Fibroblast of skin of abdomen (primary cell): ENCODE measurements at regions not wholly inside any gene's neighbourhood (a gene's known extent, or its start where the extent isn't known, plus 50 kb on each side); places are given as distances from the start of the nearest gene placed in this dataset.
"Not testable (repeated sequence)": the region's sequence is repeated elsewhere in the genome, so short reads cannot be mapped to it uniquely, and the experiment has no call there.

Source experiments
- DNase-seq: peaks from one replicate; pipeline ENCODE4 v3.0.0-alpha.2; 2013

DNA sequence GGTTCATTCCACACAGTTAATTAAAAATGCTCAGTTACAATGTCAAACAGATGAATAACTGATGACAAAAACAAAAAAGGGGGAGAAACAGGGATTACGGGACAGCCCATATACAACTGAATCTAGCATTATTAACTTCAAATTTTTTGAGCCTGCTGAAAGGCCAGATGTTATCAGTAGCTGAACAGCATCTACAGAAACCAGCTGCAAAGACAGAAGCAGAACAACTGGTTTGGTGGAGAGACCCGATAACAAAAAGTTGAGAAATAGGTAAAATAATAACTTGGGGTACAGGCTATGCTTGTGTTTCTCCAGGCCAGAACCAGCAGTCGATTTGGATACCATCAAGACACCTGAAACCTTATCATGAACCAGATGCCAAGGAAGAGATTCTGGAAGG is 109.8 kb downstream of the SEPTIN7 start:
- DNase-seq: not testable (repeated sequence)

DNA sequence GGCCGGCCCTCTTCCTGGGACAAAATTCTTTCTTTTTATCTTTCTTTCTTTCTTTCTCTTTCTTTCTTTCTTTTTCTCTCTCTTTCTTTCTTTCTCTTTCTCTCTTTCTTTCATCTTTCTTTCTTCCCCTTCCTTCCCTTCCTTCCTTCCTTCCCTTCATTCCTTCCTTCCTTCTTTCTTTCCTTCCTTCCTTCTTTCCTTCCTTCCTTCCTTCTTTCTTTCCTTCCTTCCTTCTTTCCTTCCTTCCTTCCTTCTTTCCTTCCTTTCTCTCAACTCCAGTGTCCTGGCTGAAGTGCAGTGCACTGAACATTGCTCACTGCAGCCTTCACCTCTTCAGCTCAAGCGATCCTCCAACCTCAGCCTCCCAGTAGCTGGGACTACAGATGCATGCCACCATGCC is 112.5 kb downstream of the SEPTIN7 start:
- not testable (repeated sequence) for DNase-seq

DNA sequence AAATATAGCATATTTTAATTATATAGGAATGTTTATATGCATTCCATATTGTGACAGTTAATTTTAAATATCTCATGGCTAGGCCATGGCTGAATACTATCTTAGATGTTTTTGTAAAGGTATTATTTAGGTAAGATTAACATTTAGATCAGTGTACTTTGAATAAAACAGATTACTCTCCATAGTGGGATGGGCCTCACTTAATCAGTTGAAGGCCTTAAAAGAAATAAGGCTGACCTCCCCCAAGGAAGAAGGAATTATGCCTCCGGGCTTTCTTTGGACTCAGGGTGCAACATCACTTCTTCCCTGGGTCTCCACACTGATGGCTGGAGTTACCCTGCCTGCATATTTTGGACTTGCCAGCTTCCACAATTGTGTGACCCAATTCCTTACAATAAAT is 113.4 kb downstream of the SEPTIN7 start:
- not testable (repeated sequence) for DNase-seq

DNA sequence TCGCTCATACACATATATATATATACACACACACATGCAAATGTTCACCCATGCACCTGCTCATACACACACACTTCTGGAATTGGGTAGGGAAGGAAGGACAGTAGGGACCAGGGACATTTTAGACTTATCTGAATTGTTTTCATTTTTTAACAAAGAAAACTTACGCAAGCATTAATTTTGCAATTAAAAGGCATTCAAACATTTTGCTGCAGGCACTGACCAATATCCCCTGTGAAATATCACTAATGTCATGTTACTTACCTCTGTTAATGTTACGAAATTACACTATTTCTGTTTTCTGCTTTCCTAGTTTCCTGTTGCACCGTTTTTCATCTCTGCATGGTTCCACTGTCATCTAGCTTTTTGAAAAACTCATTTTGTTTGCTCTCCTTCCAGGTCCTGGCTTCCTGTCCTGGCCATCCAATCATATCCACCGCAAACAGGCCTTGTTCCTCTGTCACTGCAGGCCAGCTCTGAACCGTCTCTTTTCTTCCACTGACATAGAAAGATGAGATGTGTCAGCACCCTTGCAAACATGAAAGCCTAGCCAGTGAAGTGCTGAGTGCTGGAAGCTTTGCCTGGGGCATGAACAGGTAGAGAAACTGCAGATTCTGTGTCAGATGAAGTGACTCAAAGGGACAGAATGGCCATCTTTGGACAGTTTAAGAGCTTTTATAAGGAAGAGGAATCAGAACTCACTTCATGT is 114.5 kb downstream of the SEPTIN7 start:
- DNase-seq: not testable (repeated sequence)

DNA sequence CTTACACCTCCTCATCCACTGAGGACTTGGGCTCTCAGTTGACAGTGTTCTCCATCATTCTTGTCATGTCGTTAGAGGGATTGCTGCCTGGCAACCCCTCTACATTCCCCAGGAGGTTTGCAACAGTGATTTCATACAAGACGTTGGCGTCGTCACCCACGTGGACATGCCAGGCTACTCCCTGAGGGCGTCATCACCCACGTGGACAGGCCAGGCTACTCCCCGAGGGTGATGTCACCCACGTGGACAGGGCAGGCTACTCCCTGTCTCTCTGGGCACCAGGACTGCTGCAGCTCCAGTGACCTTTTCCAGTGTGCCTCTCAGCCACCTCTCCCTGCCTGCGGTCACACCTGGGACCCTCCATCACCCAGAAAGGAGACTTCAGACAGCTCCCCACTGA is 117.4 kb downstream of the SEPTIN7 start:
- DNase-seq: not testable (repeated sequence)

DNA sequence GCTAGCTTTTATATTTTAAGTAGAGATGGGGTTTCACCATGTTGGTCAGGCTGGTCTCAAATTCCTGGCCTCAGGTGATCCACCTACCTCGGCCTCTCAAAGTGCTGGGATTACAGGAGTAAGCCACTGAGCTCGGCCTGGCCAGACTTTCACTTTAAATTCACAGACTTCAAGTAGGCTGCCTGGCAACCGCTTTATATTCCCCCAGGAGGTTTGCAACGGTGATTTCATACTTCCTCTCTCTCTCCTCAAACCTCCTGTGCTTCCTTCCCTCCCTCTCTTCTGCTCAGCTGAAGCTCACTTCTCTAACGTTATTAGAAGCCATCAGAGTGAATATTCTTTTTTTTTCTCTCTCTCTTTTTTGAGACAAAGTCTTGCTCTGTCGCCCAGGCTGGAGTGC is 118.8 kb downstream of the SEPTIN7 start:
- DNase-seq: peak; percentile 4

DNA sequence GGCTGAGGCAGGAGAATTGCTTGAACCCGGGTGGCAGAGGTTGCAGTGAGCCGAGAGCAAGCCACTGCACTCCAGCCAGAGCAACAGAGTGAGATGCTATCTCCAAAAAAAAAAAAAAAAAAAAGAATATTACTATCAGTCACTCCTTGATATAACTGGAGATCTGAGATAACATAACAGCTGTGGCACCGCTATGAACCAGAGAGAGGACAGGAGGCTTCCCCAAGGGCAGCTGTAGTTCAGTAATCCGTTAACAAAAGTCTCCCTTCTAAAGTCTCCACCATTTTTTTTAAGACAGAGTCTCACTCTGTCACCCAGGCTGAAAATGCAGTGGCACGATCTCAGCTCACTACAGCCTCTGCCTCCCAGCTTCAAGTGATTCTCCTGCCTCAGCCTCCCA is 120.5 kb downstream of the SEPTIN7 start:
- DNase-seq: not testable (repeated sequence)

DNA sequence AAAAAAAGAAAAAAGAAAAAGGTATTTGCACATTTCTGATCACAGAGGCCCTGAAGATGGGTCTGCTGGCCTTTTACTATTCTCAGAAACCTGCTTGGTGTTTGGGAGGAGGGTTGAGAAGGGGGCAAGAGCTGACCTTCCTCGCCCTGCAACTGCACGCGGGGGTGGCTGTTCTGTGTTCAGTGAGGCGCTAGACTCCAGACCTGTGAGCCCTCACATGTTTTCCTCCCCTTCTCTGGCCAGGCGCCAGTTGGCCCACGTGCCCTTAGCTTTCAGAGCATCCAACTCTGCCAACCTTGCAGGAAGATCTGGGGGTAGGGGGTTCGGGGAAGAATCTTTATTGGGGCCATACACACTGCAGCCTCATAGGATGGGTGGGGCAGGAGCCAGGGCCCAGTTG is 123.8 kb downstream of the SEPTIN7 start:
- not testable (repeated sequence) for DNase-seq

DNA sequence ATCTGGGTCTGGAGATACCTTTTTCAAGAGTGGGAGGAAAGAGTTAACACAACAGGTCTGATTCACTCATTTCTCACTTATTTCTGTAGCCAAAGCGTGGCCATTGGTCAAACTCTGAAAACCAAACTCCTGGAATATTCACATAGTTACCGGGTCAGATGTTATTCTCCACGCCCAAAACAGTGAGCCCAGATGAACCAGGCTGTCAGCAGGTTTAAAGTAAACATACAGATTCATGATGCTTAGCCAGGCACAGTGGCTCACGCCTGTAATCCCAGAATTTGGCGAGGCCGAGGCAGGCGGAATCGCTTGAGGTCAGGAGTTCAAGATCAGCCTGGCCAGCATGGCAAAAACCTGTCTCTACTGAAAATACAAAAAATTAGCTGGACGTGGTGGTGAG is 126.1 kb downstream of the SEPTIN7 start:
- not testable (repeated sequence) for DNase-seq

DNA sequence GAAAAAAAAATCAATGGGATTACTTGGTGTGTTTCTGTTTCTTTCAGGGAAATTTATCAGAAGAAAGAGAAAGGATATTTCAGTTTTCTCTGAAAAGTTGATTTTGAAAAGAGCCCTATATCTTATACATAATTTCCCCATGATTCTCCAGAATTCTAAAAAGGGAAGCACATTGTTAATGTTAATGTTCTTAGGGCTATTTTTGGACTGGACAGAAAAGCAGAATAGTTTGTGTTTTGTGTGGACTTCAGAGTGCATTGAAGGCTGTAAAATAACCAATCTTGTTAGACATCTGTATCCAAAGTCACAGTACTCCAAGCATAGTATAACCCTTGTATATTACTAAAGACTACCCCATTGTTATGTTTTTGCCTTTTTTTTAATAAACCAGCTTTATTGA is 130.3 kb downstream of the SEPTIN7 start:
- DNase-seq: not testable (repeated sequence)

DNA sequence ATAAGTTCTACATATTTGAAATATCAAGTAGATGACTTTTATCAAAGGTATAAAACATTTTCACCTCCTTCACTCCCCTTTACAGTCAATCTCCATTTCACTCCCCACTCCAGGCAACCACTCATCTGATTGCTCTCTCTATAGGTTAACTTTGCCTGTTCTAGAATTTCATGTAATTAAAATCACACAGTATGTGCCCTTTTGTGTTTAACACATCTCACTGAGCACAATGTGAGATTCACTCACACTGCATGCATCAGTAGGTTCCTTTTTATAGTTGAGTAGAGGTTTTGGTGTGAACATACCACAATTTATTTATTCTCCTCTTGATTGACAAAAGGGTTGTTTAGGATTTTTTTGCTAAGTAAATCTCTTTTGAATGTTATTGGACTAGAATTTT is 130.7 kb downstream of the SEPTIN7 start:
- DNase-seq: not testable (repeated sequence)

DNA sequence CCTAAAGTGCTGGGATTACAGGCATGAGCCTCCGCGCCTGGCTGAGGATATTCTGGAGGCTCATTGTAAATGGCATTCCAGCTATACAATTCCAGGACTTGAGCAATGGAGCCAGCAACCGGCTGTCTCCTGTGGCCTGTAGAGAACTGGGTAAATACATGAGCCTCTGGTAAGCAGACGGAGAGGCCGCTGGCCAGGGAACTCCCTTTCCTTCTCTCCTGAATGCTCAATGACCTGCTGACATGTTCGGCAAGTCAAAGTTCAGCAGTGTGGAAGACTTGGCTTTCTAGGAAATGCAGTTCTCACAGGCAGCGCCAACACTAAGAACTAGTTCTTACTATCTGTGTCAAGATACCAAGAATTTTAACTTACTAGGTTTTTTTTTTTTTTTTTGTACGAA is 139.8 kb downstream of the SEPTIN7 start:
- not testable (repeated sequence) for DNase-seq

DNA sequence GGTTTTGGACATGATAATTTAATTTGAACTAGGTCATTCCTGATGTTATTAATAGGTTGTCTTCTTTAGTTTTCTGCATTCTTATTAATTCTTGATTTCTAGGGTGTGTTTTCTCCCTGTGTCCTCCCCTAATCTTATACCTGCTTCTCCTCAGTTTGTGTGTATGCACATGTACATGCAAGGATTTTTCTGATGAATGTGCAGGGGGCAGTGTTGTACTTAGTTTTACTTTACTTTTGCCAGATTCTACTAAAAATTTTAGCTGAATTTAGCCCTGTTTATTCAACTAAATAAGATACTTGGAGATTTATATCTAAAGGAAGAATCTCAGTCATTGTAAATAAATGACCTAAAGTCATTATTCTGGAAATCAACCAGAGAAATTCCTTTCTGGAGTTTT is 144.8 kb downstream of the SEPTIN7 start:
- not testable (repeated sequence) for DNase-seq

DNA sequence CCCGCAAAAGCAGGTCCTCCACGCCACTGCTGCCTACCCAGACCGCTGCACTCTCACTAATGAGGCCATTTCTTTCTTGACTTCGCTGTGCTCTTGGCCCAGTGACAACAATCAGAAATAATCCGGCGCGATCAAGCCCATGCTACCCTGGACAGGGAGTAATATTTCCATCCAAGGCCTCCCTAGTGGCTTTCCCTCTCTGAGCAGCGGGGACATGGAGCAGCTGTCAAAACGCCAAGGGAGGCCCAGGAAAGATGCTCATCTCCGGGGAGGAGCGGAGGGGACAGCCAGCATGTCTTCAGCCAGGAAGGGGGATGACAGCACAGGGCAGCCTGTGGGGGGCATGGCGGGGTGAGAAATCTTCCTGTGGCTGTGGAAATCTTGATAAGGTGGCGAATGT is 154.9 kb downstream of the SEPTIN7 start:
- not testable (repeated sequence) for DNase-seq

DNA sequence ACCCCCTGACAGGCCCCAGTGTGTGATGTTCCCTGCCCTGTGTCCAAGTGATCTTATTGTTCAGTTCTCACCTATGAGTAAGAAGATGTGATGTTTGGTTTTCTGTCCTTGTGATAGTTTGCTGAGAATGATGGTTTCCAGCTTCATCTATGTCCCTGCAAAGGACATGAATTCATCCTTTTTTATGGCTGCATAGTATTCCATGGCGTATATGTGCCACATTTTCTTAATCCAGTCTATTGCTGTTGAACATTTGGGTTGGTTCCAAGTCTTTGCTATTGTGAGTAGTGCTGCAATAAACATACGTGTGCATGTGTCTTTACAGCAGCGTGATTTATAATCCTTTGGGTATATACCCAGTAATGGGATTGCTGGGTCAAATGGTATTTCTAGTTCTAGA is 156.1 kb downstream of the SEPTIN7 start:
- DNase-seq: not testable (repeated sequence)

DNA sequence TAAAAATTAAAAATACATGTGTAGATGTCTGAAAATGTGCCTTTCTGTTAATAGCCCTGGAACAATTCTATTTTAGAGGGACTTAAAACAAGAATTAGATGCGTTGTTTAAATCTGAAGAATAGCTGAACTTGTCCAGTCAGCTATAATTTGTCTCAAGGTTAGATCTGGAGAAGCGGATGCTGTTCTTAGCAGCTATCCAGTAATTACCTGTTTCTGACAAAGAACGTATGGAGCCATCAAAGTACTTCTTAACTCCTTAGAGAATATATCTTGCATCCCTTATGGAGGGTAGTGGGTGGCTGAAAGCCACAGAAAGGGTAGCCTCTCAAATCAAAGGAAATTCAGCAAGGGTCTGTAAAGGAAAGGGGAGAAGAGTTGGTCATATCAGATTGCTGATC is 160.4 kb downstream of the SEPTIN7 start:
- DNase-seq: not testable (repeated sequence)

DNA sequence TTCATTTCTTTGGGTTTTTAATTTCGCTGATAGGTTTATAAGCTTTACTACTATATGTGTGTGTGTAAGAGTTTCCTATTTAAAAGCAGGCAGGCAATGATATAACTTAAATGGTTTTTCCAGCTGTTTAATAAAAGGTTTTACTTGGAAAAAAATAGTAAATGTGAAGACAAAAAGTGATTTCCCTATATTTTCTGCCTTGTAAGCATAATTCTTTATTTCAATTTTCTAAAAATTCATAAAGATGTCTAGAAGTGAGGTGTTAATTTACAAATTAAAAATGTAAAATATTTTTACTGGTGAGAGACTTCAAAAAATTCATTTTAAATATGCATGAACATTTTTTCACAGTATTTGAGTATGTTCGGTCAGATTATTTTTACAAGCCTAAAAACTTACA is 161.8 kb downstream of the SEPTIN7 start:
- DNase-seq: not testable (repeated sequence)

DNA sequence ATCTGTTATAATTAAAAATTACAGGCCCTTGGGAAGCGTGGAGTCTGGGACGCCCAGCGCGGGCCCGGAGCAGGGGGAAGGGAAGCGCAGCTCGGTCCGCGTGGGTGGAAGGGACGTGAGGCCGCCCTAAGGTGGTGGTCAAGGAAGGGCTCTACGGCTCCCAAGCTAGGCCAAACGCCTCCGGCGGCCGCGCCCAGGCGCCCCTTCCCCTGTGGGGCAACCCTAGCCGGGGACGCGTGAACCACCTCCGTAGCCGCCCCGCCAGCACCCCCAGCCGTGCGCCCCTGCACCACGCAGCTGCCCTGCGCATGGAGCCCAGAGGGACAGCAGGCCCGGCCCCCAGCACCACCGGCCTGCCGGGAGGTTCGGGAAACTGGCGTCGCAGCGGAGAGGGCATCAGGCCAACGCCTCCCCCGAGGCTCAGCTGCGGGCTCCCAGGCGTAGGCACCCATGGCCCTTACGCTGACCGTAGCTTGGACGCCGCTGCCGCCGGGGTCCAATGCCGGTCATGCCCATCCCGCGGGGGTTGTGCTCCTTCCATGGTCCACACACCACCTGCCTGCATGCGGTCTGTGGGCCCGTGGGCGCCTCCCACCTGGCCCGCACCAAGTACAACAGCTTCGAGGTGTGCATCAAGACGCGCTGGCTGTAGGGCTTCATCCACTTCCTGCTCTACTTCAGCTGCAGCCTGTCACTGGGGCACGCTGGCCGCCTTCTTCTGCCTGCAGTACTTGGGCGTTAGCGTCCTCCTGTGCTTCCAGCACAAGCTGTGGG is 166.7 kb downstream of the SEPTIN7 start:
- no peak for DNase-seq

DNA sequence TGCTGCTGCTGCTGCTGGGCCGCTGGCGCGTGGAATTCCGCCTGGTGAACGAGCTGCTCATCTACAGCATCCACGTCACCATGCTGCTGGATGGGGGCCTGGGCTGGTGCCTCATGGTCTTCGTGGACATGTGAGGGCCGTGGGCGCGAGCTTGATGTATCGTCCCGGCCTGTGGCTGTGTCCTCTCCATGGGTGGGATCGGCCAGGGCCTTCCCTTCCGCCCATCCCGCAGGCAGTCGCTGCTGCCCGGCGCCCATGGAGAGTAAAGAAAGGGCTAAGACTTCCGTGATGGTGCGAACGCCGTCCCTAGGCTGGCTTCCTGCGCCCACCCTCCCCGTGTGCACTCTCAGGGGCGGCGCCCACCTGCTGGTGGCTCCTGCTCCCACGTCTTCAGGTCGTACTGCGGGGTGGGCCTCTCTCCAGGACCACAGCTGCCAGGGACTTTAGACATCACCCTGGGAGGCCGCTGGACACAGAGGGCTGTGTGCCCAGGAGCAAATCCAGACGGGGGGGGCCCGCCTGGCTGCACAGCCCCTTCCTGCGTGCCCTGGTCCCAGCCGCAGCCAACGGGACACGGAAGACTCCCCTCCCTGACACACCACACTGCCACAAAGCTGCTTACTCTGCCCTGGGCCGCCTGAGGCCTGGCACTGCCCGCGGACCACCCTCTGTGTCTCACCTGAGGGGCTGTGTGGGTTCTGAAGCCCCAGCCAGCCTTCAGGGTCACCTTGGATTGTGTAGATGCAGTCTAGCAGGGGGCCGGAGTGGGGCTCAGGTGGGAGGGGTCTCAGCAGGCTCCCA is 167.5 kb downstream of the SEPTIN7 start:
- DNase-seq: no peak

DNA sequence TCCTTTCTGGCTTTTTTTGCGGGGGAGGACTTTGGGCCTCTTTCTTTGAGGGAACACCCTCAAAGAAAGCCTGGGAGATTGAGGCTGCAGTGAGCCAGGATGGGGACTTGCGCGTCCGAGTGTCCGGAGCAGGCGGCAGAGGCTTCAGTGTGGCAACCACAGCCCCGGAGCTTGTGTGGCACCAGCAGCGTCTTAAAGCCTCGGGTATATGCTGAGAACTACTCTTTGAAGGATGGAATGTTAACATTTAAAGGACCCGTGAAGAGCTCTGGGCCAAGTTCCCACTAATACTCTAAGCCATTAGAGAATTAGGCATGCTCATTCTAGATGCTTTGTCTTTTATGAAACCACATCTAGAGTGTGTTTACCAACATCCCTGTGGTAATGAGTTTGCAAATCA is 168.2 kb downstream of the SEPTIN7 start:
- no peak for DNase-seq

DNA sequence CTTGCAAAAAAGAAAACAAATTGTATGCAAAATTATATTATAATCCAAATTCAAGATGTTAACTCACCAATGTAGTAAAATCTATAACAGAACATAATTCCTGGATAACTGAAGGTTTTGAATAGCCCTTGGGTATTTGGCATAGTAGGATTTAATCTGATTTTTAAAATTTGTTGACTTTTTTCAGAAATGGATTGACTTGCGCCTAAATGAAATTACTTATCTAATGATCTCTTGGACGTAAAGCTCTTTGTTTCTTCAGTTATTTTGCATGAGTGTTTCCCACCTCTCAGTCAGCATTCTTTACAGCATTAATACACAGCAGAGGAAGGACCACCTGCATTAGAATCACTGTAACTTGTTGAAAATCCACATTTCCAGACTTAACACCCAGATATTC is 169.6 kb downstream of the SEPTIN7 start:
- no peak for DNase-seq

DNA sequence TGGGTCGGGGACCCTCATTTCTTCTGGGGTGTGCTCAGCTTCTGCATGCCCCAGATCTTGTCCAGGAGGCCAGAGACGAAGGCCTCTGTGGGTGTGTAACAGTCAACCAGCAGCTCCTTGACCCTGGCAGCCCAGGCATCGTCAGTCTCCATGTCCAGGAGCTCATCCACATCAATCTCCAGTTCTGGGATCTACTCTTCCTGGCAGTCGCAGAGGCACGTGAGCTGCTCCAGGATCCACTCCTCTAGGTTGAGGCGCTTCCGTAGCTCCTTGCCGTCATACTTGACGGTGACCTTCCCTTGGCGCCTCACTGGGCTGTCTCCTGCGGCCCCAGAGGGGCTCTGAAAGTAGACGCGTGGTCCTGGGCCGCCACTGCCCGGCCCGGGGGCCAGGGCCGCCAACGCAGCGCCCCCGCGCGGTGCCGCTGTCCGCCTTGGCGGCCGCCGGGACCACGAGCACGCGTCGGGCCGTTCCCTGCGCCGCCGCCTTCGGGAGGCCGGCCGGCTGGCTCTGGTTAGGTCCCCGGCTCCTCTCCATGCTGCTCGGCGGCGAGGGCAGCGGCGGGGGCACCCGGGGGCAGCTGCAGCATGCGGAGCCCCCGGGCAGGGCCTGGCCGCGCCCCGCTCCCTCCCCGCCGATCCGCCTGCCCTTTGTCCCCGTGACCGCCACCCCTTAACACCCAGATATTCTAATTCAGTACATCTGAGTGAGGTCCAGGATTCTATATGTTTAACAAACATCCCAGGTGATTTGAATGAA is 170.5 kb downstream of the SEPTIN7 start:
- DNase-seq: no peak
